ENCODE measurements at regions not wholly inside any gene's neighbourhood (a gene's known extent, or its start where the extent isn't known, plus 50 kb on each side); places are given as distances from the start of the nearest gene placed in this dataset.
A peak's percentile ranks its signal among the peaks of the same experiment; 100 is the strongest.

DNA sequence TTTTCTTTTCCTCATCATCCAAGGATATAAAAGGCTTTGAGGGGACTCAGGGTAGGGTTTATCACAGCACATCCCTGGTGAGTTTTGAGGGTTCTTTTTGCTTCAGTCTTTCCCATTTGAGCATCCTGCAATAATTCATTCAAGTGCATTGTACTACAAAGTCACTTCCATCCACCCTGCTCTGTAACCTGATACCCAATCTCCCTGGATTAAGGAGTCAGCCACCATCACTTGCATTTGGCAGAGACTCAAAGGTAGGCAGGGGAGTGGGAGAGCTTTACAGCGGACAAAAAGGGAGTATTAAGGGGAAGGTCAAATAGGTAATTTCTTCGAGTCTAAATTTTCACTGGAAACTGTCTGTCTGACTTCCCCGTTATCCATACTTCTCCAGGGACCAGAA is 216.1 kb upstream of the TMTC4 start:
- WGBS: 90% methylated on average over 3 of the region's 3 CpGs
- Histone ChIP-seq H3K36me3 (ENCODE audit: control insufficient read depth in 4 of 4, insufficient read depth in 3 of 4, low read depth in 1 of 4, low read length in 3 of 4) (no peaks in the 10 kb centered on the region), H3K4me1 (ENCODE audit: control insufficient read depth in 4 of 4, insufficient read depth in 4 of 4, low read length in 3 of 4) (no peaks in the 10 kb centered on the region), H3K27ac (ENCODE audit: low read depth in 1 of 2, low read length in 2 of 2) (no peak overlapping the region), H3K27me3 (ENCODE audit: control insufficient read depth in 4 of 4, insufficient read depth in 4 of 4, low read length in 3 of 4) (no peaks in the 10 kb centered on the region), H3K9me3 (ENCODE audit: control insufficient read depth in 4 of 4, low read length in 3 of 4) (no peaks in the 10 kb centered on the region), H3K4me3 (ENCODE audit: low read depth in 1 of 3, low read length in 3 of 3) (no peak overlapping the region), H3K9ac (ENCODE audit: low read depth in 1 of 2, low read length in 2 of 2) (no peak overlapping the region)
- TF ChIP-seq SP1 (IDR thresholded peaks at IDR 0.05) (no peak), JUND (IDR thresholded peaks at IDR 0.05) (no peak), EGR1 (IDR thresholded peaks at IDR 0.05; ENCODE audit: low read depth in 2 of 2) (no peak), HNF4A (conservative IDR thresholded peaks at IDR 0.05) (no peak), GABPA (IDR thresholded peaks at IDR 0.05 in 1 of 2, conservative IDR thresholded peaks at IDR 0.05 in 1 of 2) (no peak), YY1 (IDR thresholded peaks at IDR 0.05) (no peak), TAF1 (conservative IDR thresholded peaks at IDR 0.05) (no peak), RXRA (IDR thresholded peaks at IDR 0.05) (no peak), NR2F2 (IDR thresholded peaks at IDR 0.05) (no peak)
- TF ChIP-seq, protein P1, sequence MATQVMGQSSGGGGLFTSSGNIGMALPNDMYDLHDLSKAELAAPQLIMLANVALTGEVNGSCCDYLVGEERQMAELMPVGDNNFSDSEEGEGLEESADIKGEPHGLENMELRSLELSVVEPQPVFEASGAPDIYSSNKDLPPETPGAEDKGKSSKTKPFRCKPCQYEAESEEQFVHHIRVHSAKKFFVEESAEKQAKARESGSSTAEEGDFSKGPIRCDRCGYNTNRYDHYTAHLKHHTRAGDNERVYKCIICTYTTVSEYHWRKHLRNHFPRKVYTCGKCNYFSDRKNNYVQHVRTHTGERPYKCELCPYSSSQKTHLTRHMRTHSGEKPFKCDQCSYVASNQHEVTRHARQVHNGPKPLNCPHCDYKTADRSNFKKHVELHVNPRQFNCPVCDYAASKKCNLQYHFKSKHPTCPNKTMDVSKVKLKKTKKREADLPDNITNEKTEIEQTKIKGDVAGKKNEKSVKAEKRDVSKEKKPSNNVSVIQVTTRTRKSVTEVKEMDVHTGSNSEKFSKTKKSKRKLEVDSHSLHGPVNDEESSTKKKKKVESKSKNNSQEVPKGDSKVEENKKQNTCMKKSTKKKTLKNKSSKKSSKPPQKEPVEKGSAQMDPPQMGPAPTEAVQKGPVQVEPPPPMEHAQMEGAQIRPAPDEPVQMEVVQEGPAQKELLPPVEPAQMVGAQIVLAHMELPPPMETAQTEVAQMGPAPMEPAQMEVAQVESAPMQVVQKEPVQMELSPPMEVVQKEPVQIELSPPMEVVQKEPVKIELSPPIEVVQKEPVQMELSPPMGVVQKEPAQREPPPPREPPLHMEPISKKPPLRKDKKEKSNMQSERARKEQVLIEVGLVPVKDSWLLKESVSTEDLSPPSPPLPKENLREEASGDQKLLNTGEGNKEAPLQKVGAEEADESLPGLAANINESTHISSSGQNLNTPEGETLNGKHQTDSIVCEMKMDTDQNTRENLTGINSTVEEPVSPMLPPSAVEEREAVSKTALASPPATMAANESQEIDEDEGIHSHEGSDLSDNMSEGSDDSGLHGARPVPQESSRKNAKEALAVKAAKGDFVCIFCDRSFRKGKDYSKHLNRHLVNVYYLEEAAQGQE (IDR thresholded peaks at IDR 0.05): no peak
- TF ChIP-seq, protein P2, sequence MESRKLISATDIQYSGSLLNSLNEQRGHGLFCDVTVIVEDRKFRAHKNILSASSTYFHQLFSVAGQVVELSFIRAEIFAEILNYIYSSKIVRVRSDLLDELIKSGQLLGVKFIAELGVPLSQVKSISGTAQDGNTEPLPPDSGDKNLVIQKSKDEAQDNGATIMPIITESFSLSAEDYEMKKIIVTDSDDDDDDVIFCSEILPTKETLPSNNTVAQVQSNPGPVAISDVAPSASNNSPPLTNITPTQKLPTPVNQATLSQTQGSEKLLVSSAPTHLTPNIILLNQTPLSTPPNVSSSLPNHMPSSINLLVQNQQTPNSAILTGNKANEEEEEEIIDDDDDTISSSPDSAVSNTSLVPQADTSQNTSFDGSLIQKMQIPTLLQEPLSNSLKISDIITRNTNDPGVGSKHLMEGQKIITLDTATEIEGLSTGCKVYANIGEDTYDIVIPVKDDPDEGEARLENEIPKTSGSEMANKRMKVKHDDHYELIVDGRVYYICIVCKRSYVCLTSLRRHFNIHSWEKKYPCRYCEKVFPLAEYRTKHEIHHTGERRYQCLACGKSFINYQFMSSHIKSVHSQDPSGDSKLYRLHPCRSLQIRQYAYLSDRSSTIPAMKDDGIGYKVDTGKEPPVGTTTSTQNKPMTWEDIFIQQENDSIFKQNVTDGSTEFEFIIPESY (IDR thresholded peaks at IDR 0.05): no peak
- TF ChIP-seq, protein P3, sequence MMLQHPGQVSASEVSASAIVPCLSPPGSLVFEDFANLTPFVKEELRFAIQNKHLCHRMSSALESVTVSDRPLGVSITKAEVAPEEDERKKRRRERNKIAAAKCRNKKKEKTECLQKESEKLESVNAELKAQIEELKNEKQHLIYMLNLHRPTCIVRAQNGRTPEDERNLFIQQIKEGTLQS (IDR thresholded peaks at IDR 0.05): no peak
- TF ChIP-seq, protein P4, sequence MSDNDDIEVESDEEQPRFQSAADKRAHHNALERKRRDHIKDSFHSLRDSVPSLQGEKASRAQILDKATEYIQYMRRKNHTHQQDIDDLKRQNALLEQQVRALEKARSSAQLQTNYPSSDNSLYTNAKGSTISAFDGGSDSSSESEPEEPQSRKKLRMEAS (IDR thresholded peaks at IDR 0.05): no peak
- DNase-seq (ENCODE audit: low spot score): no peak

DNA sequence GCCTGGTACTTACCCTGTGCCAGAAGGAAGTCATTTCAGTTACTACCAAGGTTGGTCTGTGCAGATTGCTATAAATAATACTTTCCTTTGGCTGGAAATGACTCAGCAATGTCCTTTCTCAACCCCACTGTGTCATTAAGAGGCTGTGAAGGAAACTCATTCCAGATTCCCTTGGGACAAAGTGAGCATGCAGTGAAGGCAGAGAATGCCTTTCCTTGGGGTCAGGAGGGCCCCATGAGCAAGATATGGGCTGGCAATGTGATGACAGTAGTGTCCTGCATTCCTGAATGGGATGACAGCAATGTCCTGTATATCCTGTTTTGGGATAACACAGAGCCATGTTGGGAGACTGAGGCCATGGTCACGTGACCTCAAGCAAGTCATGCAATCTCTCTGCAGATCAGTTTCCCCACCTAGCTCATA is 213.1 kb upstream of the TMTC4 start:
- no peaks in the 10 kb centered on the region for H3K9me3 ChIP-seq (ENCODE audit: control insufficient read depth in 4 of 4, low read length in 3 of 4)
- H3K27ac ChIP-seq (ENCODE audit: low read depth in 1 of 2, low read length in 2 of 2): no peak overlapping the region
- no peak overlapping the region for H3K4me3 ChIP-seq (ENCODE audit: low read depth in 1 of 3, low read length in 3 of 3)
- DNase-seq (ENCODE audit: low spot score): no peak
- TF ChIP-seq EGR1 (IDR thresholded peaks at IDR 0.05; ENCODE audit: low read depth in 2 of 2) (no peak), RXRA (IDR thresholded peaks at IDR 0.05) (peak in 1 of 2 donors; percentile 23), JUND (IDR thresholded peaks at IDR 0.05) (peak in 1 of 2 donors; percentile 10), SP1 (IDR thresholded peaks at IDR 0.05) (peak; percentile 10), FOXA2 (IDR thresholded peaks at IDR 0.05) (no peak), NR2F2 (IDR thresholded peaks at IDR 0.05) (peak; percentile 87), RAD21 (IDR thresholded peaks at IDR 0.05) (peak in 1 of 2 donors; percentile 24), YY1 (IDR thresholded peaks at IDR 0.05) (no peak)
- TF ChIP-seq, protein P4 (IDR thresholded peaks at IDR 0.05): no peak
- no peak overlapping the region for H3K9ac ChIP-seq (ENCODE audit: low read depth in 1 of 2, low read length in 2 of 2)
- WGBS: 63% methylated on average over 1 of the region's 1 CpG
- H3K27me3 ChIP-seq (ENCODE audit: control insufficient read depth in 4 of 4, insufficient read depth in 4 of 4, low read length in 3 of 4): no peaks in the 10 kb centered on the region
- H3K36me3 ChIP-seq (ENCODE audit: control insufficient read depth in 4 of 4, insufficient read depth in 3 of 4, low read depth in 1 of 4, low read length in 3 of 4): no peaks in the 10 kb centered on the region
- no peaks in the 10 kb centered on the region for H3K4me1 ChIP-seq (ENCODE audit: control insufficient read depth in 4 of 4, insufficient read depth in 4 of 4, low read length in 3 of 4)

All from liver (tissue), 7 donors.